ENCODE measurements at regions not wholly inside any gene's neighbourhood (a gene's known extent, or its start where the extent isn't known, plus 50 kb on each side); places are given as distances from the start of the nearest gene placed in this dataset.

DNA sequence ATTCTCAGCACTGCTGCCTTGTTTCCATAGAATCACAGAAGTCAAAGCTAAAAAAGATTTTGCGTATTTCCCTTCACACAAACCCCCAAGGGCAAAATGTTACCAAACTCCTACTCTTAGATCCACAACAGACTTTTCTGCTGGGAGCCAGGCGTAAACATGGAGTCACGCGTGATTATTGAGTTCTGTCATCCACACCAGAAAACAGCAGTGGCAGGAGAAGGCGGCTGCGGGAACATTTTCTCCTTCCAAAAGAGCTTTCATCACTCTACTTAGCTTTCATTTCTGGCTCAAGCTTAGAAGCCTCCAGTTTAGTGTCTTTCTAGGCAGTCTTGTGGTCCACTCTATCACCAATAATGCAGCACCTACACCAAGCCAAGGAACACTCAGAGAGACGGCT lies 712.9 kb upstream of the NRP1 start:
- TF ChIP-seq EZH2phosphoT487 (IDR thresholded peaks at IDR 0.05; ENCODE audit: borderline replicate concordance) = no peak
- TF ChIP-seq, protein P1, sequence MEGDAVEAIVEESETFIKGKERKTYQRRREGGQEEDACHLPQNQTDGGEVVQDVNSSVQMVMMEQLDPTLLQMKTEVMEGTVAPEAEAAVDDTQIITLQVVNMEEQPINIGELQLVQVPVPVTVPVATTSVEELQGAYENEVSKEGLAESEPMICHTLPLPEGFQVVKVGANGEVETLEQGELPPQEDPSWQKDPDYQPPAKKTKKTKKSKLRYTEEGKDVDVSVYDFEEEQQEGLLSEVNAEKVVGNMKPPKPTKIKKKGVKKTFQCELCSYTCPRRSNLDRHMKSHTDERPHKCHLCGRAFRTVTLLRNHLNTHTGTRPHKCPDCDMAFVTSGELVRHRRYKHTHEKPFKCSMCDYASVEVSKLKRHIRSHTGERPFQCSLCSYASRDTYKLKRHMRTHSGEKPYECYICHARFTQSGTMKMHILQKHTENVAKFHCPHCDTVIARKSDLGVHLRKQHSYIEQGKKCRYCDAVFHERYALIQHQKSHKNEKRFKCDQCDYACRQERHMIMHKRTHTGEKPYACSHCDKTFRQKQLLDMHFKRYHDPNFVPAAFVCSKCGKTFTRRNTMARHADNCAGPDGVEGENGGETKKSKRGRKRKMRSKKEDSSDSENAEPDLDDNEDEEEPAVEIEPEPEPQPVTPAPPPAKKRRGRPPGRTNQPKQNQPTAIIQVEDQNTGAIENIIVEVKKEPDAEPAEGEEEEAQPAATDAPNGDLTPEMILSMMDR (conservative IDR thresholded peaks at IDR 0.05; ENCODE audit: low read length) = no peak
